Calu3 (cell line): ENCODE measurements at regions not wholly inside any gene's neighbourhood (a gene's known extent, or its start where the extent isn't known, plus 50 kb on each side); places are given as distances from the start of the nearest gene placed in this dataset.

ENCODE experiments used
- BruUV-seq: library from RNA; stranded (reverse); fragments of 400-500 nt; replicated peaks from 2 replicates; lab custom pipeline; 2021; lab: Mats Ljungman, UMichigan
- CTCF ChIA-PET: fragments of 300-600 bp; sonication (Branson Sonifier 250); formaldehyde crosslinking; loops from one replicate; lab custom pipeline; 2022; ENCODE audit warnings: antibody characterized with exemption; lab: Charles Lee
- DNase-seq: peaks from one replicate; pipeline ENCODE4 v3.0.0; 2022
- H3K27ac Mint-ChIP-seq: one replicate; pipeline ENCODE4 v1.8.0; 2022; ENCODE audit warnings: mixed read lengths; ENCODE audit not compliant: unreplicated experiment
- H3K27me3 Mint-ChIP-seq: one replicate; pipeline ENCODE4 v1.8.0; 2022; ENCODE audit warnings: mixed read lengths; ENCODE audit not compliant: unreplicated experiment
- H3K36me3 Mint-ChIP-seq: one replicate; pipeline ENCODE4 v1.8.0; 2022; ENCODE audit warnings: mild to moderate bottlenecking, moderate library complexity, mixed read lengths; ENCODE audit not compliant: insufficient read depth, unreplicated experiment
- H3K4me1 Mint-ChIP-seq: one replicate; pipeline ENCODE4 v1.8.0; 2022; ENCODE audit warnings: mild to moderate bottlenecking, low read depth, mixed read lengths; ENCODE audit not compliant: unreplicated experiment
- H3K4me3 Mint-ChIP-seq: one replicate; pipeline ENCODE4 v1.8.0; 2022; ENCODE audit warnings: mild to moderate bottlenecking, low read depth, moderate library complexity, mixed read lengths; ENCODE audit not compliant: unreplicated experiment
- H3K9me3 Mint-ChIP-seq: one replicate; pipeline ENCODE4 v1.8.0; 2022; ENCODE audit warnings: low read depth, mixed read lengths; ENCODE audit not compliant: unreplicated experiment
- intact Hi-C: fragments of 100-400 bp; cut with micrococcal nuclease; formaldehyde crosslinking; loops from one replicate; pipeline ENCODE4 v1.10.0; 2022; ENCODE audit not compliant: unreplicated experiment
- TF ChIP-seq, protein P1 (sequence below): fragments of 200-600 bp; IDR thresholded peaks from one replicate; pipeline ENCODE4 v1.8.0; 2022; ENCODE audit warnings: antibody characterized with exemption; ENCODE audit not compliant: unreplicated experiment

DNA sequence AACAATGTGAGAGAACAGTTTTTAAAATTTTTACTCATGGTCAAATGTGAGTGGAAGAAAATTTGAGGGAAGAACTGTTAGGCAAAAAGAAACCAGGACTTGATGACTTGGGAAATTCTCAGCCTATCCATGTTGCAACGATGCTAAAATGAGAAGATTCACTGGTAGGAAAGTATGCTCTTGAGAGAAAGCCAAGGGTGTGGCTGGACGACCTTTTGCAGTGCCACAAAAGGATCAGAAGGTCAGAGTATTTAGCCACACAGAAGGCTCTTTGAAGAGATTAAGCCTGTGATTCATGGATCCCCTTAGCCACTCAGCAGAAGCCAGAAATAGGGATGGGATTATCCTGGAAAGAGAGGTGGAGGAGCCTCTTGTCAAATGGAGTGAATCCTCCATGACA lies 336.8 kb downstream of the LRIG3 start:
- H3K27ac Mint-ChIP-seq = no peak overlapping the region

DNA sequence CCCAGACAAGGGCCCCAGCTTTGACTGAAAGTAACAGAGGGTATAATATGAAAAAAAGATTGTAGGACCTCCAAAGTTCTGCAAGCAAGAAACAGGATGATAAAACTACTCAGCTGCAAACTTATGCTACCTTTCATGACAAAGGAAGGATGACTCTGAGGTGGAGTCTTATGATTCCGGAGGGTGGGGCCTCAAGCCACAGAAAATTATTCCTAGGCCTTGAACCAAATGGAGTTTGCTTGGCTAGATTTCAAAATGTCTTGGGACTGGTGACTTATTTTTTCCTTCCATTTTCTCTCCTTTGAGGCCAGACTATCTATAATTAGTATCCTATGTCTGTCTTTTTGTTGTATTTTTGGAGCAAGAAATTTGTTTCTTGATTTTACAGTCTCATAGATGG lies 336.4 kb downstream of the LRIG3 start:
- H3K4me3 Mint-ChIP-seq = no peak overlapping the region
- H3K4me1 Mint-ChIP-seq = no peaks in the 10 kb centered on the region
- no peaks in the 10 kb centered on the region for H3K27me3 Mint-ChIP-seq
- no peaks in the 10 kb centered on the region for H3K9me3 Mint-ChIP-seq
- no peaks in the 10 kb centered on the region for H3K36me3 Mint-ChIP-seq
- intact Hi-C loops = no loop called here
- DNase-seq = no peak
- TF ChIP-seq, protein P1, sequence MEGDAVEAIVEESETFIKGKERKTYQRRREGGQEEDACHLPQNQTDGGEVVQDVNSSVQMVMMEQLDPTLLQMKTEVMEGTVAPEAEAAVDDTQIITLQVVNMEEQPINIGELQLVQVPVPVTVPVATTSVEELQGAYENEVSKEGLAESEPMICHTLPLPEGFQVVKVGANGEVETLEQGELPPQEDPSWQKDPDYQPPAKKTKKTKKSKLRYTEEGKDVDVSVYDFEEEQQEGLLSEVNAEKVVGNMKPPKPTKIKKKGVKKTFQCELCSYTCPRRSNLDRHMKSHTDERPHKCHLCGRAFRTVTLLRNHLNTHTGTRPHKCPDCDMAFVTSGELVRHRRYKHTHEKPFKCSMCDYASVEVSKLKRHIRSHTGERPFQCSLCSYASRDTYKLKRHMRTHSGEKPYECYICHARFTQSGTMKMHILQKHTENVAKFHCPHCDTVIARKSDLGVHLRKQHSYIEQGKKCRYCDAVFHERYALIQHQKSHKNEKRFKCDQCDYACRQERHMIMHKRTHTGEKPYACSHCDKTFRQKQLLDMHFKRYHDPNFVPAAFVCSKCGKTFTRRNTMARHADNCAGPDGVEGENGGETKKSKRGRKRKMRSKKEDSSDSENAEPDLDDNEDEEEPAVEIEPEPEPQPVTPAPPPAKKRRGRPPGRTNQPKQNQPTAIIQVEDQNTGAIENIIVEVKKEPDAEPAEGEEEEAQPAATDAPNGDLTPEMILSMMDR = no peak
- BruUV-seq = no TSS peak
- H3K27ac Mint-ChIP-seq = no peak overlapping the region
- CTCF ChIA-PET = no interaction called here

More for the DNA sequence above, 336.8 kb downstream of the LRIG3 start:
- Mint-ChIP-seq H3K36me3 (no peaks in the 10 kb centered on the region), H3K4me3 (no peak overlapping the region), H3K27me3 (no peaks in the 10 kb centered on the region), H3K4me1 (no peaks in the 10 kb centered on the region), H3K9me3 (no peaks in the 10 kb centered on the region)
- intact Hi-C loops = no loop called here
- DNase-seq = no peak
- CTCF ChIA-PET = no interaction called here
- BruUV-seq = no TSS peak
- TF ChIP-seq, protein P1 = no peak

DNA sequence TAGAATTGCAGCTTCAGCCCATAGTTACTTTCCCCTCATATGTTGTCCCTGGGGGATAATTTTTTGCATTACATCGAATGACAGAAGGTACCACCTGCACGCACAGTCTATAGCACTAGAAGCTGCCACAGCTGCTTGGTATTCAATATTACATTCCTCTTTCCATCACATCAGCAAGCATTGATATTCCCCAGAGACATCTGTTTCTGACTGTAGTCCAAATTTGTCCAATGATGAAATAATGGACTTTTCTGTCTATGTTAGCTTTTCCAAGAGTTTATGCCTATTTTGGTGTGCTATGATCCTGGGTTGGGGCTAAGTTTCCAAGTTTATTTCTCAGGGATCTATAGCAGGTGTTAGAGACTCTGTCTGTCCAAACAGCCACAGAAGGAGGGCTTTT lies 335.4 kb downstream of the LRIG3 start:
- no TSS peak for BruUV-seq
- Mint-ChIP-seq H3K4me3 (no peak overlapping the region), H3K4me1 (no peaks in the 10 kb centered on the region), H3K27me3 (no peaks in the 10 kb centered on the region), H3K36me3 (no peaks in the 10 kb centered on the region), H3K9me3 (no peaks in the 10 kb centered on the region), H3K27ac (no peak overlapping the region)
- CTCF ChIA-PET = no interaction called here
- intact Hi-C loops = no loop called here
- DNase-seq = no peak
- TF ChIP-seq, protein P1 = no peak

DNA sequence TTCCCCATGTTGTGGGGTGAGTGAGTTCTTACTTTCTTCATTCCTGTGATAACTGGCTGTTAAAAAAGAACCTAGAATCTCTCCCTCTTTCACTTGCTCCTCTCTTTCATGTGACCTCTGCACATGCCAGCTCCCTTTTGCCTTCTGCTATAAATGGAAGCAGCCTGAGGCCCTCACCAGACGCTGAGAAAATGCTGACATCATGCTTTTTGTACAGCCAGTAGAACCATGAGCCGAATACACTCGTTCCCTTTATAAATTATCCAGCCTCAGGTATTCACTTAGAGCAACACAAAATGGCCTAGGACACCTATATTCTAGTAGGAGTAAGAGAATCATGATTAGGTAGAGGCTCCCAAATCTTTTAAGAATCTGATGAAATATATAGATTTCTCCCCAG lies 333.5 kb downstream of the LRIG3 start:
- Mint-ChIP-seq H3K27ac (no peak overlapping the region), H3K4me1 (no peaks in the 10 kb centered on the region), H3K27me3 (no peaks in the 10 kb centered on the region), H3K36me3 (no peaks in the 10 kb centered on the region), H3K9me3 (no peaks in the 10 kb centered on the region), H3K4me3 (no peak overlapping the region)
- TF ChIP-seq, protein P1 = no peak
- no TSS peak for BruUV-seq
- CTCF ChIA-PET = no interaction called here
- no peak for DNase-seq
- intact Hi-C loops = no loop called here
